ENCODE measurements at regions not wholly inside any gene's neighbourhood (a gene's known extent, or its start where the extent isn't known, plus 50 kb on each side); places are given as distances from the start of the nearest gene placed in this dataset.

DNA sequence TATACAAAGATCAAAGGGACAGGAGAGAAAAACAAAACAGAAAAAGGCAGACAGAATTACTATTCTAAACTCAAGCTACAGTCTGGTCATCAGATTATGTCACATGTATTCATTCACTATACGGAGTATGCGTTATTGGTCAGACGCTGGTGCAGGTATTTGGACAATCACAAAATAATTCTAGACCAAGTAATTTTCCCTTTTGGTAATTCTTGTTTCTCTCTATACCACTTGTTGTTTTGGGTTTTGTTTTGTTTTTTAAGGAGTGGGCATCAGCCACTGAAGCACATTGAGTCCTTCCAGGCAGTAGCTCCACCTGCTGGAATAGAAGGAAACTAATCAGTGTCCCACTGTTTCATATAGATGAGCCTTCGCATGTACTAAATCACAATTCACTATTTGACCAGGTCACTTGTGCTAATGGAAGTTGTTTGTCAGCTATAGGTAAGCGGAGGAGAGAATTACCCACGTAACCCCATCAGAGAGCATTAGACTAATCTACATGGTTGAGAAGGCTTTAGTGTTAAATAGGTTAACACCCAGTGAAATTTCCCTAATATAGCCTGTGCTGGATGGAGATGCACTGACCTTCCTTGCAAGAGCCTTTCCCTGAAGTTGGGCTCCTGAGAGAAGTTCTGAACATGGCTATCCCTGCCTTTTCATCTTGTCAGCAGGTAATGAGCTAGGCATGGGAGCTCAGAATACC lies 77.9 kb downstream of the TNFAIP3 start:
- TF ChIP-seq CTCF (IDR thresholded peaks at IDR 0.05) (peak; percentile 70 to 84 (median 76)), POLR2A (IDR thresholded peaks at IDR 0.05) (no peak)

All from uterus (tissue), 2 donors.